Activated T-cell treated with anti-CD3 and anti-CD28 coated beads, Interleukin-2, amount 50 U/mL, for 4 hours (primary cell): ENCODE measurements at regions not wholly inside any gene's neighbourhood (a gene's known extent, or its start where the extent isn't known, plus 50 kb on each side); places are given as distances from the start of the nearest gene placed in this dataset.
"Not testable (repeated sequence)": the region's sequence is repeated elsewhere in the genome, so short reads cannot be mapped to it uniquely, and the experiment has no call there.

Experiments used
- ATAC-seq, 2 donors: fragments of 200-7000 bp; cut with Tn5 transposase; one replicate each; pipeline ENCODE4 v1.10.0; 2021
- DNase-seq: peaks from one replicate; pipeline ENCODE4 v3.0.0-alpha.2; 2020
- H3K27me3 Mint-ChIP-seq: one replicate; pipeline ENCODE4 v1.8.0; 2021; ENCODE audit warnings: low read depth, mixed read lengths
- H3K36me3 Mint-ChIP-seq: one replicate; pipeline ENCODE4 v1.8.0; 2022; ENCODE audit warnings: mixed read lengths; ENCODE audit not compliant: insufficient read depth
- H3K4me1 Mint-ChIP-seq: one replicate; pipeline ENCODE4 v1.8.0; 2021; ENCODE audit warnings: low read depth, mixed read lengths
- H3K4me3 Mint-ChIP-seq: one replicate; pipeline ENCODE4 v1.8.0; 2021; ENCODE audit warnings: mild to moderate bottlenecking, moderate library complexity, mixed read lengths
- H3K9me3 Mint-ChIP-seq: one replicate; pipeline ENCODE4 v1.8.0; 2021; ENCODE audit warnings: mixed read lengths

DNA sequence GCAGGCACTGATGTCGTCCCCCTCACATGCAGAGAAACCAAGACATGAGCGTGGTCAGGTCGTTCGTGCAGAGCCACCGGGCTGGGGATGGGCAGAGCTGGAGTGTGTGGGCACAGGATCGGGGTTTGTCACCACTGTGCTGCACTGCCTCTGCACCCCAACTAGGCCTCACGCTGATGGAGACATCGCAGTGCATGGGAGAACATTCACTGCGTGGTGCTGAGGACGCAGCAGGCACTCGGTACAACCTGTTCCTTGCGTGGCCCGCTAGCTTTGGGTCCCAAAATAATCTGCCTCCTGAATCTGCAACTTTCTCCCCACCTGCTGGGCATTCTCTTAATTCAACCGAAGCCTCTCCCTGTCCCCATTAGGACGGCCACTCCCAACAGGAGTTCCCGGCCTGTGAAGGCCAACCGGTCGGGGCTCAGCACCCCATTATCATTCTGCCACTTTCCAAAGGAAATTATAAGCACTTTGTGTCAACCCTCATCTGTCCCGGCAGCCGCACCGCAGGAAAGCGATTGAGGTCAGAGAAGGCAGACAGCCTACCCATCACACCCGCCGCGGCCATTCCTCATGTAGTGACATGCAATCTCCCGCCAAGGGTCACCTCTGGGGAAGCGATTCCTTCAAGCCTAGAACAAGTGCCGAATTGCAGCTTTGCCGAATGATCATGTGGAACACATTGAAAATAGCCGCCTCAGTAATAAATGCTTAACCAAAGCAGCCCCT, 490.4 kb downstream of the MN1 start:
- Mint-ChIP-seq H3K9me3 (peaks cover 7% of the 10 kb centered on the region), H3K27me3 (peaks cover 13% of the 10 kb centered on the region), H3K4me3 (no peak overlapping the region), H3K4me1 (no peaks in the 10 kb centered on the region), H3K36me3 (no peaks in the 10 kb centered on the region)
- no peak for ATAC-seq
- no peak for DNase-seq

DNA sequence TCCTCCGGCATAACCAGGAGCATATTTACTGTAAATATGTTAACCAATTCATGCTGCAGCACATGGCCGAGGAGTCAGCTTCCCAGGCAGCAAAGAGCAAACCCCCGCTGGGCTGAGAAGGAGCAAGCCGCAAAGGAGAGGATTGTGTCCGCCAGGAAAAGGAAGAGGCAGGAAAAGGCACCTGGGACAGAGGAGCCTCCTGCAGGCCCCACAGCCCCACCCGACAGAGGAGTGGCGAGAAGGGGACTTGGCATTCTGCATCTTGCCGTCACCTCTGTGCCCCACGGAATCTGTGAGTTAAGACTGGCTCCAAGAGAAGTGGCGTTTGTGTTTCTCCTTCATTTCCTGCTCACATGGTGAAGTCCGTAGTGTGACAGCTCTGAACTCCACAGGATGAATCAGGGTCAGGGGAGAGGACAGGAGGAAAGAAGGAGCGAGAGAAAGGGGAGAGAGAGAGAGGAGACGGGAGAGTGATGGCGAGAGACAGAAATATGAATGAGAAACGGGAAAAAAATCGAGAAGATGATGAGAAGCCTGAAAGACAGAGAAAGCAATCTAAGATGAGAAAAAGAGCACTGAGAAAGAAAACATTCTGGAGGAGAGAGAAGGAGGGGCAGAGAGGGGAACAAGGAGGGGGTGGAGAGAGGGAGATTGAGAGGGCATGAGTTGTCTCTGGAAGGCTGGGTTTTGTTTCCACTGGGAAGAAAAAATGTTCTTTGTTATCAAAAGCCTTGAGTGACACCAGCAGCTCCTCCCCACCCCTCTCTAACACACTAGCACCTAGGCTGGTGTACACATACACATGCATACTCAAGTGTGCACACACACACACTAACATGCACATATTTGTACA, 489.6 kb downstream of the MN1 start:
- H3K4me3 Mint-ChIP-seq: no peak overlapping the region

DNA sequence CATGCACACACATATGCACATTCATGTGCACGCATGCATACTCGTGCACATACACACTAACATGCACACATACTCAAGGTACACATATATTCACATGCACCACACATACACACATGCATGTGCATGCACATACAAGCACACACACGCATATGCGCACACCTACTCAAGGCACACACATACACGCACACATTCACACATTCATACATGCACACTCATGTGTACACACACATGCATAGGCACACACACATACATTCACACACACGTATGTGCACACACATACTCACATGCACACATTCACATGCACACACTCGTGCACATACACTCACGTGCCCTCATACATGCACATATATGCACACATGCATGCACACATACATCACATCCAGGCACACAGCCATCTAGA, 489.0 kb downstream of the MN1 start:
- Mint-ChIP-seq H3K4me3 (no peak overlapping the region), H3K4me1 (no peaks in the 10 kb centered on the region)
- no peak for ATAC-seq

More for the DNA sequence above, 489.6 kb downstream of the MN1 start:
- DNase-seq (no peak), ATAC-seq (no peak)
- peaks cover 7% of the 10 kb centered on the region for H3K9me3 Mint-ChIP-seq
- peaks cover 13% of the 10 kb centered on the region for H3K27me3 Mint-ChIP-seq
- no peaks in the 10 kb centered on the region for H3K4me1 Mint-ChIP-seq
- no peaks in the 10 kb centered on the region for H3K36me3 Mint-ChIP-seq

DNA sequence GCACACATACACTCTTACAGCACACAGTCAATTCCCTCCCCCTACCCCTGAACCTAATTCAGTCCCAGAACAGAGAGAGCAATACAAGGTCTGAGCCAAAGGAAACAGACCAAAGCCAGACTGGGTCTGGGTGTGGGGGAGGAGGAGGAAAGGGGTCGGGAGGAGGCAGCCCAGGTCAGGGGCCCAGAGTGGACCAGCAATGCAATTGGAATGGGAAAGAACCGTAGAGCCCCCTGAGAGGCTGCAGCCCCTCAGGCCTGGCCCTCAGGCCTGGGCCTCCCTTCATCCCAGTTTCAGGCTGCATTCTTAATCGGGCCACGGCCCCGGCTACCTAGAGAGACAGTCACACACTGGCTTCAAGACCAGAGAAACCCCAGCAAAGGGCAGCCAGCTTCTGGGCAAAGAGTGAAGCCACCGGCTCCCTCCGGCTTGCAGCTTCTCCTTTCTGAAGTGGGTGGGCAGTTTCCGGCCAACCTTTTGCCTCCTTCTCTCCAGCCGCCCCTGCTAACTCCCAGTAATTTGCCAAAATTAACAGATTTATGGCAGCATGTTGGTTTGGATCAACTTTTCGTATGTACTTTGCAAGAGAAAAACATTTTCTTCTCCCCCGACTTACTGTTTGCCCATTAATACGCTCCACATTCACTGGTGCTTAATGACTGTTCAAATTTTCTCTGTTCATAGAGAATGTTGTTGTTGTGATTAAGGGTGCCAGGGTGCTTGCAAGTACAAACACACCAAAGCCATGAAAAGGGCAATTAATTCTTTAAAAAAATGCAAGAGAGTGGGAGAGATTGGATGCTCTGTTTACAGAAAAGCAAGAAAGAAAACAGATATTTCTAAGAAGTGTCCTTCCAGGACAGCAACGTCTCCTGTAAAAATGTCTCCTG, 488.3 kb downstream of the MN1 start:
- DNase-seq (no peak), ATAC-seq (no peak)
- Mint-ChIP-seq H3K9me3 (peaks cover under 1% of the 10 kb centered on the region), H3K27me3 (peaks cover 17% of the 10 kb centered on the region), H3K4me1 (no peaks in the 10 kb centered on the region), H3K36me3 (no peaks in the 10 kb centered on the region), H3K4me3 (no peak overlapping the region)

More for the DNA sequence above, 489.0 kb downstream of the MN1 start:
- Mint-ChIP-seq H3K36me3 (no peaks in the 10 kb centered on the region), H3K9me3 (peaks cover 7% of the 10 kb centered on the region), H3K27me3 (peaks cover 17% of the 10 kb centered on the region)
- no peak for DNase-seq

DNA sequence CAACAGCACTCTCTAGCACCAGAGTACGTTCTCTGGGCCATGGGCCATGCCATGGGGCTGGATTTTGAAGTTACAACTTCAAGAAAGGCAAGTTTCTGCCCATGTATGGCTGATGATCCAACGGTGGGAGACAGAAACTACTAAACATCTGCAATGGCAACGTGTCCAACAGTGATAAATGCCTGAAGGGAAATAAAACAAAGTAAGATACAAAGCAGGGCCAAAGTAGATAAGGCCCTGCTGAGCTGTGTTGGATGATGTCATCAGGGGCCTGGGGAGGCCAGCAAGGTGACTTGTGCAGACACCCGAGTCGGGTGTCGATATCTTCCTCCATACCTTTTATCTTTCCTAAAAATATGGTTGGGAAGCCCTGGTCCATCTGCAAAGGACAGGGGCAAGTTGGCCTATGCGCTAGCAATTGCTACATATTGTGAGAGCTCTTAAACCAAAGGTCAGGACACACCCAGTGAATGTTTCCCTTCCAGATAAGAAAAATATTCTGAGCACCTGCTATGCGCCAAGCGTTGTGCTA, 487.2 kb downstream of the MN1 start:
- DNase-seq: no peak
- Mint-ChIP-seq H3K36me3 (no peaks in the 10 kb centered on the region), H3K4me3 (no peak overlapping the region), H3K4me1 (no peaks in the 10 kb centered on the region), H3K27me3 (peaks cover 17% of the 10 kb centered on the region), H3K9me3 (peaks cover 6% of the 10 kb centered on the region)
- no peak for ATAC-seq

DNA sequence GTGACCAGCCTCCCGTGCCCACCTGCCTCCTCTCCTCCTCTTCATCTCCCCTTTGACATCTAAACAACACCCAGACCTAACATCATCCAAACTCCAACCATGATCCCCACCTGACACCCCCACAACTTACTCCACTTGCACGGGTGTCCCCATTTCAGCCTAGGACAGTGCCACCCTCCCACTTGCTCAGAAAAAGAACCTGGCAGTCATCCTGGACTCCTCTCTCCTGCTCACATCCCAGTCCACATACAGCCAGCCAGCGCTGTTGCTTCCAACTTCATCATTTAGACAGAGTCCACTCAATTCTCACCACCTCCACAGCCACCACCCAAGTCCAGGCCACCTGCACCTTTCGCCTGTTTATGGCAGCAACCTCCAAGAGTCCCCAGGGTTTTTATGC, 485.7 kb downstream of the MN1 start:
- Mint-ChIP-seq H3K27me3 (peaks cover 22% of the 10 kb centered on the region), H3K9me3 (peaks cover 12% of the 10 kb centered on the region), H3K36me3 (no peaks in the 10 kb centered on the region), H3K4me1 (no peaks in the 10 kb centered on the region), H3K4me3 (no peak overlapping the region)
- DNase-seq (no peak), ATAC-seq (no peak)

DNA sequence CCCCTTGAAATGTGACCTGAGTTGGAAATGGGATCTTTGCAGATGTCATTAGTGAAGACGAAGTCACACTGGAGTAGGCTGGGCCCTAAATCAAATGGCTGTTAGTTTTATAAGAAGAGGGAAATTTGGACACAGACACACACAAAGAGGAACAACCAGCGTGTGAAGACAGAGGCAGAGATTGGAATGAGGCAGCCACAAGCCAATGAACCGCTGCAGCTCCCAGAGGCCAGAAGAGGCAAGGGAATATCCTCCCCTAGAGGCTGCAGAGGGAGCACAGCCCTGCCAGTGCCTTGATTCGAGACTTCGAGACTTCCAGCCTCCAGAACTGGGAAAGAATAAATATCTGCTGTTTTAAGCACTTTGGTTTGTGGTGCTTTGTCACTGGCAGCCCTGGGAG, 484.5 kb downstream of the MN1 start:
- no peaks in the 10 kb centered on the region for H3K4me1 Mint-ChIP-seq
- H3K36me3 Mint-ChIP-seq: no peaks in the 10 kb centered on the region
- peaks cover 22% of the 10 kb centered on the region for H3K27me3 Mint-ChIP-seq
- ATAC-seq (no peak), DNase-seq (no peak)
- H3K4me3 Mint-ChIP-seq: no peak overlapping the region
- peaks cover 13% of the 10 kb centered on the region for H3K9me3 Mint-ChIP-seq

DNA sequence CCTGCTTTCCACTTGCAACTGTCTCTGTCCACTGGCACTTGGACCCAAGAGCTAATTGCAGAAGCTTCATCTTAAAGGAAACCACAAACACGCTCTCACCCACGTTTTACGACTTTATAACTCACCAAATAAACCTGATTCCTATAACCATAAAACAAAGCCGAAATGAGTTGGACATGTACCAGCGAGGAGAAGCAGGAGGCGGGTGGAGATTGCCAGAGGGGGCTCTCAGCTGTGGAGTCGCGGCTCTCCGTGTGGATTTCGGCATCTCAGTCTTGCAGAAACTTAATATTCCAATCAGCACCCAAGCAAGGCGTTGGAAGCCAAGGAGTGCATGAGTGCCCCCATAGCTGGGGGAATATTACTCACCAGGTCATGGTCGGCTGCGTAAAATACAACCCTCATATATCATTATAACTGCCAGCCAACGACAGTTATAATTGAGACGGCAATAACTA, 483.6 kb downstream of the MN1 start:
- H3K4me1 Mint-ChIP-seq: no peaks in the 10 kb centered on the region
- no peaks in the 10 kb centered on the region for H3K36me3 Mint-ChIP-seq
- no peak overlapping the region for H3K4me3 Mint-ChIP-seq
- peaks cover 27% of the 10 kb centered on the region for H3K27me3 Mint-ChIP-seq
- ATAC-seq (no peak), DNase-seq (no peak)
- peaks cover 15% of the 10 kb centered on the region for H3K9me3 Mint-ChIP-seq

DNA sequence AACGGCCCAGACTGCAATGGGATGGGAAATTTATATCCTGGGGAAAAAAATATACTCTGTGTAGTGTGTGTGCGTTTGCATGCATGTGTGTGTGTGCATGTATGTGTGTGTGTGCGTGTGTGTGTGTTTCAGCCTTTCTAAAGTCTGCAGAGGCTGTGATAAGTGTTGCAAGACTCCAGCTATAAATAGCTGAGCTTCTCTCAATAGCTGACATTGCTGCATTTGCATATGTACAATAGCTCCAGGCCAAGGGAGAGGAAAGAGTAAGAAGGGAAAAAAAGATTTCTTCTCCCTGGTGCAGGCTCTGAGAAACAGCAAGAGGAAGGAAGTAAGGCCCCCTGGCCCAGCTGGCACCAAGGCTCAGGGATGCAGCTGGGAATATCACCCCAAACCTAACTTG, 483.0 kb downstream of the MN1 start:
- H3K4me3 Mint-ChIP-seq: no peak overlapping the region
- DNase-seq (no peak), ATAC-seq (no peak)
- no peaks in the 10 kb centered on the region for H3K4me1 Mint-ChIP-seq
- H3K9me3 Mint-ChIP-seq: peaks cover 15% of the 10 kb centered on the region
- peaks cover 27% of the 10 kb centered on the region for H3K27me3 Mint-ChIP-seq
- no peaks in the 10 kb centered on the region for H3K36me3 Mint-ChIP-seq

DNA sequence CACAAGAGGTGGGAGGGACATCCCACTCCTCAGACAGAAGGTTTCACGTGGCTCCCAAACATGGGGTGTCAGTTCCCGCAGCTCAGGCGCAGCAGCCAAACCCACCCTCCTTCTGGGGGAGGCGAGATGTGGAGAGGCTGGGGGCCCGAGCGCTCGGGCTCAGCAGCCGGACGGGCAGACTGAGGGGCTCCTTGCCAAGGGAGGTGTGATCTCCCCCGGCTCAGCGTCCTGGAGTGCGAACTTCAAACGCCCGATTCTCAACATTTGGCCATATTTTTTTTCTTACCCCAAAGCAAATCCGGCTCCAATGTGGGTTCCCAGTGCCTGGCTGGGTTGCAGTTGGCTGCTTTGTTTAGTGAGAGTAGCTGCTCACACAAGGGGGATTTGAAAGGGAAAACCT, 477.9 kb downstream of the MN1 start:
- no peak for ATAC-seq
- Mint-ChIP-seq H3K36me3 (no peaks in the 10 kb centered on the region), H3K27me3 (peaks cover 18% of the 10 kb centered on the region), H3K4me3 (no peak overlapping the region), H3K9me3 (peaks cover 15% of the 10 kb centered on the region), H3K4me1 (no peaks in the 10 kb centered on the region)
- DNase-seq: no peak

DNA sequence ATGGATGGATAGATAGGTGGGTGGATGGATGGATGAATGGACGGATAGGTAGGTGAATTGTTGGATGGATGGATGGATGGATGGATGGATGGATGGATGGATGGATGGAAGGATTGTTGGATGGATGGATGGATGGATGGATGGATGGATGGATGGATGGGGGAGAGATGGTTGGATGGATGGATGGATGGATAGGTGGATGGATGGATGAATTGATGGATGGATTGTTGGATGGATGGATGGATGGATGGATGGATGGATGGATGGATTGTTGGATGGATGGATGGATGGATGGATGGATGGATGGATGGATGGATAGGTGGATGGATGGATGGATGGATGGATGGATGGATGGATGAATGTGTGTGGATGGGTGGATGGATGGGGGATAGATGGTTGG, 476.6 kb downstream of the MN1 start:
- not testable (repeated sequence) for H3K36me3 Mint-ChIP-seq, H3K4me3 Mint-ChIP-seq, H3K4me1 Mint-ChIP-seq, ATAC-seq, H3K9me3 Mint-ChIP-seq, DNase-seq
- H3K27me3 Mint-ChIP-seq: peaks cover 18% of the 10 kb centered on the region

DNA sequence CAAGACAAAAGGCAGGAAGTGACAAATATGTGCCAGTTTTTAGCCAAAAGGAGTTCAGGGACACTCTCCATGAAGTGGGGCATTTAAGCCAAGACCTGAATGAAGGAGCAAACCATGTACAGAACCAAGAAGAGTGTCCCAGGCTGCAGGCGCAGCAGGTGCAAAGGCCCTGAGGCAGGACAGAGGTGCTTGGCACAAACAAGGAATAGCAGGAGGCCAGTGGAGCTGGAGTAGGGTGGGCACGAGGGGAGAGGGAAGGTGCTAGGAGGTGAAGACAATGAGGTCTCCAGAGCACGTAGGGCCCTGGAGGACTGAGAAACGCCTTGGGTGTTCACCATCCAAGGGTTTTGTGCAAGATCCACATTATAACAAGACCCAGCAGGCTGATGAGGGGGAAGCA, 474.1 kb downstream of the MN1 start:
- H3K4me1 Mint-ChIP-seq: no peaks in the 10 kb centered on the region
- no peaks in the 10 kb centered on the region for H3K36me3 Mint-ChIP-seq
- H3K9me3 Mint-ChIP-seq: no peaks in the 10 kb centered on the region
- peaks cover 20% of the 10 kb centered on the region for H3K27me3 Mint-ChIP-seq
- H3K4me3 Mint-ChIP-seq: no peak overlapping the region
- no peak for DNase-seq
- ATAC-seq: no peak

DNA sequence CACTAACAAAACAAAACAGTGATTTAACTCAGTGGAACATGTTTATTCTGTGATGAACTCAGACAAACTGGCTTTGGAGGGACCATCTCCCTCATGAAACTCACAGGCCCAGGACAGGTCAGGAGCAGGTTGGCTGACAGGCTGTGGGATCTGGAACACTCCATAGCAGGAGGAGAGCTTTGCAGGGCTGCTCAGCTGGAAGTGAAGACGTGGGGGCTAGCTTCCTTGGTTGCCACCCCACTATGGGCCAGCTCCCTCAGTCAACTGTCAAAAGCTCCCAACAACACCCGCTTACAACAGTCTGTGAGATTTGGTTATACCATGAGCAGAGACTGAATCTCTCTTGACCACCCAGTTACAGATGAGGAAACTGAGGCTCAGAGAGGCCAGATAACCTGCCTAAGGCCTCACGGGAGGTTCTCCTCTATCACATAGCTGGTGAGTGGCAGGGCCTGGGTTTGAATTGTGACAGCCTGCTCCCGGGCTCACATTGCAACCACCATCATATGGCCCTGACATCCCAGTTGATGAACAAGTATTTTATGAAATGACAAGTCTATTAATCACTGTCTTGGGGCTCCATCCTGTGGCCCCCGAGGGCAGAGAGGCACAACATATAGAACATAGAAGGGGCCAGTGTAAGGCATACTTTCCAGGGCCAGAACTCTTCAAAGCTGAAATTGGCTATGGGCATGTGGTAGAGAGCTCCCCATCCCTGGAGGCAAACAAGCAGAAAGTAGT, 473.4 kb downstream of the MN1 start:
- no peaks in the 10 kb centered on the region for H3K4me1 Mint-ChIP-seq
- DNase-seq: no peak

More for the DNA sequence above, 473.4 kb downstream of the MN1 start:
- ATAC-seq: no peak
- no peaks in the 10 kb centered on the region for H3K36me3 Mint-ChIP-seq
- no peak overlapping the region for H3K4me3 Mint-ChIP-seq
- H3K9me3 Mint-ChIP-seq: no peaks in the 10 kb centered on the region
- H3K27me3 Mint-ChIP-seq: peaks cover 19% of the 10 kb centered on the region
